ENCODE measurements at regions not wholly inside any gene's neighbourhood (a gene's known extent, or its start where the extent isn't known, plus 50 kb on each side); places are given as distances from the start of the nearest gene placed in this dataset.

DNA sequence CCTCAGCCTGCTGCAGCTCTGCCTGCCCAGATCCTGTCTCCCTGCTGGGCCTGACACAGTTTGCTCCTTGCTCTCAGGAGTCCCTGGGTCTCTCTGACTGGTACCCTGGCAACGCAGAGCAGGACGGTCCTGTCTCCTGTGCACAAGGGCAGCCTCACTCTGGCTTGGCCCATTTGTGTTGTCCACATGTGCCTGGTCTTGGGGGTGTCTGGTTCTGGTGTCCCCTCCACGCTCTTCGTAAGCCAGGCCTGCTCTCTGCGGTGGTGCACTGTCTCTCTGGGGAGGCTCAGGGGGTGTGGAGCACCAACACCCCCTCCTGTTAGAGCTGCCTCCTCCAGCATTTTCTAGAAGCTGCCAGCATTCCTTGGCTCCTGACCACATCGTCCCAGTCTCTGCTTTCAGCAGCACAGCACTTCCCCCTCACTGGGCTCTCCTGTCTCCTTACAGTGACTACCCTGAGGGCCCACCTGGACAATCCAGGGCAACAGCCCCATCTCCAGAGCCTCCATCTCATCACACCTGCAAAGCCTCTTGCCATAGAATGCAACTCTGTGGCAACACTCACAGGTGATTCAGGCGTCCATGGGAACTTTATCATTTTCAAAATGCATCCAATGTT, 235.6 kb upstream of the HS6ST1 start:
- DNase-seq (ENCODE audit: low spot score): no peak

DNA sequence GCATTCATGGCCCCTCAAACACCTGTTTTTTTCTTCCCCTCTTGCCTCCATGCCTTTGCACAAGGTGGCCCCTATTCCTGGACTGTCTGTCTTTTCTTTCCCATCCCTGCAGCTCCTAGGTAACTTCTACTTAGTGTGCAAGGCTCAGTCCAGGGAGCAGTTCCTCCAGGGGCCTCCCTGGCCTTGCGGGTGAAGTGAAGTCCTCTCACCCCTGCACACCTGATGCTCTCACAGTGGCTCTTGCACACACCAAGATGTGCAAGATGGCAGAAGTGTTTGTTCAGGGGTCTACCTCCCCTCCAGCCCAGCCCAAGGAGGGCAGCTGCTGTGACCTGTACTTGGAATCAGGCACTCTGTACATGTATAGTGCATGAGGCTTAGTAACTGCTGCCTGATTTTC, 236.8 kb upstream of the HS6ST1 start:
- no peak for DNase-seq (ENCODE audit: low spot score)

DNA sequence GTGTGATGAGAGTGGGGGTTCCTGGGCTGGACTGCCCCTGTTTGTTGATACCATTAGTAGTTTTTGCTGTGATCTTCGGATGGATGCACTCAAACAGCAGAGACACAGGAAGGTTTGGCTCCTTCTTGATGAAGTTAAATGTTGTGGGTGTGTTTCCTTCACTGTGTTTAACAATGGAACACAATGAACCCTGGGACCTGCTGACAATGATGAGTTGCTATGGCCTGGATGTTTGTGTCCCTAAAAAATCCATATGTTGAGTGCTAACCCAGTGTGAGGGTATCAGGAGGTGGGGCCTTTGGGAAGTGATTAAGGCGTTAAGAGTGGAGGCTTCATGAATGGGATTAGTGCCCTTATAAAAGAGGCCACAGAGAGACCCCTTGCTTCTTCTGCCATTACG, 237.4 kb upstream of the HS6ST1 start:
- DNase-seq (ENCODE audit: low spot score): no peak

DNA sequence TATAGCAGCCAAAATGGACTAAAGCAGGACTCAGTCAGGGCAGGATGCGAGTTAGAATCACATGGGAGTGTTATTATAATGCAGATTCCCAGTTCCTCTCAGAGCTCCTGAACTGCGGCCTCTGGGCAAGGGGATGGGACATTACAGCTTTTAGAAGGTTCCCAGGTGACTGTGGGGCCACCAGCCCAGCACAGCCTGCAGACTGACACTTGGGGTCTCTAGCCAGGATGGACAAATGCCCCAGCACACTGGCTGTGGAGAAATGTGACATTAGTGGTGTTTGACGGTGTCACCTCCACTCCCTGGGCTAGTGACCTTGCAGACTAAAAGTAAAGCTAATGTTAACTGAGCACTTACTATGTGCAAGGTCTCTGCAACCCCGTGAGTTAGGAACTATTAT, 238.0 kb upstream of the HS6ST1 start:
- DNase-seq (ENCODE audit: low spot score): no peak

DNA sequence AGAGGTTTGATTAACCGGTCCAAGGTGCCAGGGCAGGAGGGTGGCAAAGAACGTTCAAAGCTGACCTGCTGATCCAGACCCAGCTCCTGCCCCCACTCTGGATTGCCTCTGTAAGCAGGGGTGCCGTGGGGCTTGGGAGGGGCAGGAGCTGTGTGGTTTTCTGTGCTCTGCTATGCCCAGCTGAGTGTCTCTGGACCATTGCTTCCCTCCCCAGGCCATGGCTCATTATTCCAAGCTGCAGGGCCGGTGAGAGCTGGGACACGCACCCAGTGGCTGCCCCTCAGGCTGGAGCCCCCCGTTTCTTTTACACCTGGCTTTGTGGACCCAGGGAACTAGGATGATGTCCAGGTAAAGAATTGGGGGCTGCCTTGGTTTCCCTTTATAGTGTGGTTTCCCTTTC, 238.4 kb upstream of the HS6ST1 start:
- DNase-seq (ENCODE audit: low spot score): no peak

DNA sequence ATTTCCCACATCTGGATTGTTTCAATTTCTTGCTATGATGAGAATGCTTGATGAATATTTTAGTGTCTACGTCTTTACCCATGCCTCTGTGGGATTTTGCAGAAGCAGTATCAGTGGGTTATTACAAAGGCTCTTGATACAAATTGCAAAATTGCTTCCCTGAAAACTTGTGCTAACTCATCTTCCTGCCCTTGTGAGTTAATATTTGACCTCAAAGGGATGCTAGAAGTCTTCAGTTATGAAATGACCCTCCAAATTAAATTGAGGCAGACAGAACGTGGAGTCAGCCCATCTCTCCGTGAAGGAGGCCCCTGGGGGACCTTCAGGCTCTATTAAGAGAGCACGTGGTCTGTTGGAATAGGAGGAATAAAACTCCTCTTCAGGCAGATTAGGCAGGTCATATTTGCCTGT, 239.2 kb upstream of the HS6ST1 start:
- DNase-seq (ENCODE audit: low spot score): no peak

DNA sequence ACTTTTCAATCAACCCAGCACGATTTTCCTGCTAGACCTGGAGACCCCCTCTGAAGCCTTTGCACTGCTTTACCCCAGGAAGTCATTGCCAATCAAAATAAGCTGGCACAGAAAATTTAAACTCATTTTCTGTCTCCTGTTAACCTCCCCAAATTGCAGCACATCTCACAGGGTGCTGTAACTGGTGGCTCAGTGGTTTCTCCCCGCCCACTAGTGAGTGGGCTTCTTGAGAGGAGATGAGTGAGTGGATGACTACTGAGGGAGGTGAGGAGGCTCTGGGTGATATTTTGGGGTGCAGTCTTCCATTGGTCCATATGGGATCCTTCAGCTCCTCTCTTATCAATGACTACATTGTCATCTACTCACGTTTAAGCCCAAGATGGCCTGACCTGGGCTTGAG, 239.8 kb upstream of the HS6ST1 start:
- DNase-seq (ENCODE audit: low spot score): no peak

DNA sequence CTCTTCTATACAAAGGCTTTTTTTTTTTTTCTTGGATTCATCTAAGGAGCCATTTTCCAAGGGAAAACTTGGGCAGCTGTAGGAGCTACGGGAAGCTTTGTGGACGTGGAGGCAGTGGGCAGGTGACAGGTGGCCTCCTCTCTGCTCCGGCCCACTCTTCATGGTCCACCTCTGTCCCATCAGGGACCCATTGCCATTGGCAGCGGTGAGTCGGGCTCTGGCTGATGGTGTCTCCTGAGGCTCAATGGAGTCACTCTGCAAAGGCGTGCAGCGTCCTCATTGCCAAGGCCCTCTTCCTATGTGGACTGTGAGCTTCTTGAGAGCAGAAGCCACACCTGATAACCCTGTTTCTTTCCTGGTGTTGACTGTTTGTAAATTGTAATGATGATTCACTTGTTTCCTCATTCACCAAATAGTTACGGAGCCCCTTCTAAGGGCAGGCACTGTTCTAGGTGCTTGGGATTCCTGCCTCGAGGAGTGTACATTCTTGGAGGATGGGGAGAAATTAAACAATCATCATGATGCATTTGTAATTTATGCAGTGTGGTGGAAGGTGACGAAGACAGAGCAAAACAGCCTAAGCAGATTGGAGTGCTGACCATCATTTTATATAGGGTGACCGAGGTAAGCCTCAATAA, 240.3 kb upstream of the HS6ST1 start:
- DNase-seq (ENCODE audit: low spot score): no peak

DNA sequence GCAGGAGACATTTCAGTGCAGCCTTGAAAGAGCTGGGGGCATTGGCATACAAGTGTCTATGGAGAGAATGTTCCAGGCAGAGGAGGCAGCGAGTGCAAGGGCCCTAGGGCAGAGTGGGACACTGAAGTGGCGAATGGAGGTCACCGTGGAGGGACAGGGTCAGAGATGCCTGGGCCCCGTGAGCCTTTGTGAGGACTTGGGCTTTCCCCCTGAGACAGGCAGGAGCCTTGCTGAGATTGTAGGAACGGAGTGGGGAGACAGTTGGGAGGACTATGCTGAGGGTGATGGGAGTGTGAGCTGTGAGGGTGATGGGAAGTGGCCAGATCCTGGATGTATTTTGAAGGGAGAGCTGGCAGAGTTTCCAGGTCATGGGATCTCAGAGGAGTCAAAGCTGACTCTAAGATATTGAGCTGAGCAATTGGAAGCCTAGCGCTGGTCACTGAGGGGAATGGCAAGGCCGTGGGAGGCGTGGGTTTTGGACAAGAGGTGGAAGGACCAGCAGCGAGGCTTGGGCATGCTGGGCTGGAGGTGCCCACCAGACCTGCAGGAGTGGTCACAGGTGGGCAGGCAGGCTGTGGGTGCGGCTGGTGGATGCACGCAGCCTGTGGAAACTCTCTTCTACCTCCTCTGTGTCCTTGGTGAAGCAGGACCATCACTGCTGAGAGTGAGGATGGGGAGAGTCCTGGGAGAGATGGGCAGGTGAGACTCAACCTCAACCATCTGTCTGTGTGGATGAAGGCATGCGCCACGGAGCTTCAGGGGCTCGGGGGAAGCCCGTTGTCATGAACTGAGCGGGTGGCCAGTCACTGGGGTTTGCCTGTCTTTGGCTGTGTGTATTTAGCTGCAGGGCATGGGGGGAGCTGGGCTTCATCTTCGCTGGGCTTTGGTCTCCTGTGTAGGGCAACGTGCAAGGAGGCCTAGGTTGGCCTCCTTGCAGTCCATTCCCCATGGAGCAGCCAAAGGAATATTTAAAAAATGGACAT, 241.2 kb upstream of the HS6ST1 start:
- no peak for DNase-seq (ENCODE audit: low spot score)

DNA sequence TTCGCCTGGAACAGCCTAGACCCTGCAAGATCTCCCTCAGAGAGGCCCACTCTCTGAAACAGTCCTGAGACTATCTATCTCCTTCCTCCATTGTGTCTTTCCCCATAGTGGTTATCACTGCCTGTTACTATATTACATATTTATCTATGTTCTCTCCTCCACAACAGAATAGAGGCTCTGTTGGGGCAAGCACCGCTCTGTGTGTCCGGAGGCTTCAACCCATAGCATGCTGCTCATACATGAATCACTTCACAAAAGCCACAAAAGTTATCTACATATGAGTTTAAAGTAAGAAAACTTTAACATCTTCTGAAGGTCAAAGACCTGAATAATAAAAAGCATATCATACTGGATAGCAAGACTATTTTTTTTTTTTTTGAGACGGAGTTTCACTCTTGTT, 242.1 kb upstream of the HS6ST1 start:
- DNase-seq (ENCODE audit: low spot score): no peak

DNA sequence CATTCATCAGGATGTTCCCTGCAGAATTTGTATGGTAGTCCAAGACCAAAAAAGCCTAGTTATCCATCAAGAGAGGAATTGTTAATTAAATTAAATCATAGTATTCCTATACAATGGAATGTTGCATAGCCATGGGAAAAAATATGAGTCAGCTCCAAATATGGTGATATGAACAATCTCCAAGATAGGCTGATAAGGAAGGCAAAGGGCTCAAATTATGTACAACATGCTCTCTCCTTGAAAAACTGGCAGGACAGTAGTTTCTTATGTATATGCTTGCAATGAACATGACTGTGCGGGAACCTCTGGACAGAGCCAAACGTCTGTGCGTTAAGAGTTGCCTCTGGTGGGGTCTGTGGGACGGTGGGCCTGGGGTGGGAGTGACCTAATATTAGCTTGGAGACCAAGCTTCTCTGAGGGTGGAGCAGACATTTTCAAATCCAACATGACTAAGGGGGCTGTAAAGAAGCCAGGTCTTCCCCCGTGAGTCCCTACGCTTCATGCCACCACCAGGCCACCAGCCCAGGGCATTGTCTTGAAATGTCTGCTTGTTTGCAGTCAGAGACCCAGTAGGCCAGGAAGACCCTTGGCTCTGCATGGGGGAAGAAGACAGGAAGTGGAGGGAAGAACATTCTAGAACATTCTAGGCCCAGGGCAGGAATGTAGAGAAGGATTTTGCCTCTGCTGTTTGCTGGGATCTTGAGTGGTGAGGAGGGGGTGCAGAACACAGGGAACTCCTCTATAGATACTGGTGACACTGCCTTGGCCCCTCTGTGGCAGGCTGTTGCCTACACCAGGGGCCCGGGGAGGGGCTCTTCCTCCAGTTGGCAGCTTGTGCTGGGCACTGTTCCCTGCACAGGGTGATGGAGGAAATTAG, 244.0 kb upstream of the HS6ST1 start:
- DNase-seq (ENCODE audit: low spot score): no peak

DNA sequence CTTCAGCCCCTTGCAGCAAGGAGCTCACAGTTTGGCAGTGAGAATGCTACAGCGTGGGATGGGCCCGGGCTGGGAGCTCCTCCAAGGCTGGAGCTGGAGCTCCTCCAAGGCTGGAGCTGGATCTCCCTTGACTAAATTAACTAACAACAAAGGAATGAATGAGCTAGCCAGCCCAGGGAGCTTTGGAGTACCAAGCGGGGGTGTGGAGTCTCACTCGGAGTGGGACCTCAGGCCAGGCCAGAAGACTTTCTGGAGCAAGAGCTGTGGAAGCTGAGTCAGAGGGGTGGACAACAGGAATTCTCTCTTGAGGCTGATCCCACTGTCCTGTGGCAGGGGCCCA, 244.7 kb upstream of the HS6ST1 start:
- no peak for DNase-seq (ENCODE audit: low spot score)

DNA sequence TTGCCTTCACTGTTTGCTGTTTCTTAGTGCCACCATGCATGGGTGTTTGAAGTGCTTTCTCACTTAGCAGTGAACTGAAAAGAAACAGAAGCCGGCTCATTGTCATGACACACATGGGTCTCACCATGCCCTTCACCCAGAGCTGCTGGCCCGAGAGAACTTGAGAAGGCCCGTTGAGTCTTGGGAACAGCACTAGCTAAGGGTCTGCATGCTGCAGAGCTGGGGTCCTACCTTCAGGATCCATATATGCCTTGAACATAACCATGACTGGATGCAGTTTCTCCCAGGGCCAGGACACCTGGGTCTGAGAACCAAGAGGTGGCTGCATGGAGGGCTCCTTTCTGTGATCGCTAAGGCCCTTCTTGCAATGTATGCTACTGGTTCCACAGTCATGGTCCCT, 245.5 kb upstream of the HS6ST1 start:
- DNase-seq (ENCODE audit: low spot score): no peak

DNA sequence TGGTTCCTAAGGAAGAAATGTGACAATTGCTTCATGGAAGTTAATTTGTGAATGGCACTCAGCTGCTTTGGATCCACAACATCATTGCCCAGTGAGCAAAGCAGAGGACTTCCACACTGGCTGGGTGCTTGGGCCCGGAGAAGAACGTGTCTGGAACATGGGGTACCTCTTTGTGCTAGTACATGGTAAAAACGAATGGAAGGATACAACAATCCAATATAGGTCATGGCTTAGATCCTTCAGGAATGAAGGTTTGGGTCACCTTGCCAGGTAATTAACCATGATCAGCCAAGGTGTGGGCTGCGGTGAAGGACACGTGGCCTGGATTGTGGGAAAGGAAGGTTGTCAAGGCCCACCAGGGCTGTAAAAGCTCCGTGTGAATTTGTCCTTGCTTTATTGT, 245.9 kb upstream of the HS6ST1 start:
- no peak for DNase-seq (ENCODE audit: low spot score)

DNA sequence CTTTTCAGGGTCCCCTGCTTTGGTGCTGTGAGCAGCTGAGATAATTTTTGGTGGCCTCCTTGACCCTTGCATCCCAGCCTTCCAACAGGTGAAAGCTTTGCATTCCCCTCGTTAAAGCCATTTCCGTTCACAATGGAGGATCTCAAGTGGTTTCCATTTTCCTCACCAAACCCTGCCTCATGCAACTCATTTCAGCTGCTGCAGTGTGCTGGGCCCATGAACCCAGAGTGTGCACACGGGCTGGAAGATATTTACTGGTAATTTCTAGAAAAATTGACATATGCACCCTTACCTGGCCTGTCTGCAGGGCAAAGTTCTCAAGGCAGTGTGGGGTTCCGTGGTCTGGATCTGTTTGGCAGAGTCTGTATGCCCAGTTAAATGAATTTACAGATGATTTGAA, 246.8 kb upstream of the HS6ST1 start:
- no peak for DNase-seq (ENCODE audit: low spot score)

DNA sequence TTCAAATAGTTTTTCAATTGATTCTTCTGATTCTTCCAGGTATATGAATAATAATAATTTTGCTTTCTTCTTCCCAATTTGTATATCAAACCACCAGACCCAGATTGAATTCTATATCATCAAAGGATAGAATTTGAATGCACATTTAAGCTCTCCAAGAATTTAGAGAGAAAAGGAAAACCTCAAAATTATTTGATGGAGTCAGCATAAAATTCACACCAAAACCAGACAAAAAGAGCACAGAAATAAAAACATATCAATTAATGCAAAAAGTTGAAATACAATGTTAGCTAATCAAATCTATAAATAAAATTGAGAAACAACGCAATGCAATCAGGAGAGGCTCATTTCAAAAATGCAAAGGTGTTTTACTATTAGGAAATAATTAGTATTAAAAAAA, 248.0 kb upstream of the HS6ST1 start:
- DNase-seq (ENCODE audit: low spot score): no peak

DNA sequence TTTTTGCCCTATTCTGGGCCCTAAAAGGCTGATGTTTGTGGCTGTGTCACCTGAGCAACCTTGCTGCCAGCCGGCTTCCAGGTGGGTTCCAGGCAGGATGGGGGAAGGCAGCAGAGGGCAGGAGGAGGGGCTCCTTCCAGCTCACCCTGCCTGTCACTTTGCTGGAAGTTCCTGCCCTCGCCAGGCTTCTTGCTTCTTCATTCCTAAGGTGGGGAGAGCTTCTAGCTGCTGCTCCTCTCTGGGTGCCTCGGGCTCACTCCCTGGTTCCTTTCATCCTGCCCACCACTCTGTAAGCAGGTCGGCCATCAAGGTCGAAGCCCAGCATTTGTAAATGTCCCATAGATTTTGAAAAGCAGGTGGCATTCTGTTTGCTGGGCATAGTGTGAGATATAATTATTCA, 249.4 kb upstream of the HS6ST1 start:
- no peak for DNase-seq (ENCODE audit: low spot score)

DNA sequence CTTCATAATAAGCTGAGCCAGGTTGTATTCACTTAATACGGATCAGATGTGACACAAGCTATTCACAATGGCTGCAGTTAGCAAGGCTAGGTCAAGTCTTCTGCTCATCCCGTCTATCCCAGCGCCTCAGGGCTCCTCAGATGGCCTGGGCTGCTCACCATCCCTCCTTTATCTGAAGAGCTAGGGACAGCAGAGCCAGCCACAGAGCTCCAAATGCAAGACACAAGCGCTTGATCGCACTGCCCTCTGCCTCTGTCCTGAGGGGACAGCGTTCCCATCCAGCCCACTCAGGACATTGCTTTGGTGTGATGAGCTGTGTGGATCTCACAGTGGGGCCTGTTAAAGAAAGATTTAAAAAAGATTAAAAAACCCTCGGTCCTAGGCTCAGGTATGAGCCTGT, 254.4 kb upstream of the HS6ST1 start:
- DNase-seq (ENCODE audit: low spot score): no peak

DNA sequence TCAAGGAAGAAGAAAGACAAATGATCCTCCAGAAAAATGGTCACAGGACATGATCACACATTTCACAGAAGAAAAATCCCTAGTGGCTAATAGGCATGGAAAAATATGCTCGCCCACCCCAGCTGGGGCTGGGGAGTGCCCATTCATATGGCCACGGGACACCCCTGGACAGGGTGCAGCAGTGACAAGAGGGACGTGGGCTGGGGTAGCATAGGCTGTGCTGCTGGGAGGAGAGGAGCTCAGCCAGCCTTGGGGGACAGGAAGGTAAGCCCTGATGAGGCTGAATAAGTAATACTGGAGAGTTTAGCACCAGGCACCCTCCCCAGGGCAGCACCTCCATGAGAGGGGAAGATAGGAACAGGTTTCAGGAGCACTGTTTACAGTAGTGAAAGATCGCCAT, 254.9 kb upstream of the HS6ST1 start:
- no peak for DNase-seq (ENCODE audit: low spot score)

DNA sequence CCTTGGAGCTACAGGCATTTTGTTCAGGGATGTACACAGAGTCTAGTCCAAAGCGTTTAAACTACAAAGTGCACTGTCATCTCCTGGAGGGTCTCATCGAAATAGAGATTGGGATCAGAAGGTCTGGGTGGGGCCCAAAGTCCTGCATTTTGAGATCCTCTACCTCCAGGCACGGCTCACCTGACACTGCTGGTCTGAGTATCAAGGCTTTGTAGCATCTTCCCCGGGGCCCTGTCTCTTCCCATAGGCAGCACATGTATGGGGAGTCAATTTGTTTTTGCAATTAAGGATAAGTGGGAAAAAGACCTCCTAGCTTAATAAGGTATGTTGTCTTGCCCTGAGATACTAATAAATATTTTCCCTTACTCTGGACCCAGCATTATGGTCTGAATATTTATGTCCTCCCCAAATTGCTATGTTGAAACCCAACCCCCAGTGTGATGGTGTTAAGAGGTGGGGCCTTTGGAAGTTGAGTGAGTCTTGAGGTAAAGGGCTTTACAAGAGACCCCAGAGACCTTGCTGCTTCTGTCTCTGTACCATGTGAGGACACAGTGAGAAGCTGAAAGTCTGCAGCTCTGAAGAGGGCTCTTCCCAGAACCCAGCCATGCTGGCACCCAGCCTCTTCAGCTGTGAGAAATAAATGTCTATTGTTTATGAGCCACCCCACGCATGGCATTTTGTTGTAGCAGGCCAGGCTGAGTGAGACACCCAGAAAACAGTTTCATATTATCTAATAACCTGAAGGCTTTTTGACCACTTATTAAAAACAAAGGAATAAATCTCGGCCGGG, 258.7 kb upstream of the HS6ST1 start:
- DNase-seq (ENCODE audit: low spot score): no peak
